ENCODE measurements at regions not wholly inside any gene's neighbourhood (a gene's known extent, or its start where the extent isn't known, plus 50 kb on each side); places are given as distances from the start of the nearest gene placed in this dataset.
"Not testable (repeated sequence)": the region's sequence is repeated elsewhere in the genome, so short reads cannot be mapped to it uniquely, and the experiment has no call there.

DNA sequence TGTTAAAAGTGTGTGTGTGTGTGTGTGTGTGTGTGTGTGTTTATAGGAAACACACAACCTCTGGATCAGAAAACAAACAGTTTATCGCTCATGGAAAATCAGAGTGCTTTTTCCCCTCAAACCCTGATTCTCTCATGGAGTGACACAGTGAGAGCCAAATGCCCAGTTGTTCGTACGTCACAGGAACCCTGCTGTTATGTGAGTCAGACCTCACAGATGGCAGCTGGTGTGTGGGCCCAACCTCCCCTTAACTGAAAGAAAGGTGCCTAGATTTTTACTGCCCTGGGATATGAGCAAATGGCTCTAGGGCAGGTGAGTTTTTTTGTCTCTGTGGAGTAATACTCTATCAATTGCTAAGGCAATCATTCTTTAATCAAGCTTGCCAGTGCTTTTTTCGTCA lies 1788.1 kb downstream of the BRINP3 start:
- DNase-seq: peak; percentile 16

DNA sequence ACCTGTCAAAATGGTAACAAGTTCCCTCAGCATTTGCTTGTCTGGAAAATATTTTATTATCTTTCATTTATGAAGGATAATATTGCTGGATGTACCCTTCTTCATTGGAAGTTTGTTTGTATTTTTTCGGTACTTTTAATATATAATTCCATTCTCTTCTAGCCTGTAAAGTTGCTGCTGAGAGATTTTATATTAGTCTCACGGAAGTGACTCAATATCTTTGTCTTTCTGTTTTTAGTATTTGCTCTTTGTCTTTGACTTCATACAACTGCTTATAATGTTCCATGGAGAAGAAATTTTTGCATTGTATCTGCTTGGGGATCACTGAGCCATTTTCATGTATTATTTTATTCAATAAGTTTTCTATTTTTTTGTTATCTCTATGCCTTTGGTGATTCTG lies 1777.5 kb downstream of the BRINP3 start:
- DNase-seq: no peak

DNA sequence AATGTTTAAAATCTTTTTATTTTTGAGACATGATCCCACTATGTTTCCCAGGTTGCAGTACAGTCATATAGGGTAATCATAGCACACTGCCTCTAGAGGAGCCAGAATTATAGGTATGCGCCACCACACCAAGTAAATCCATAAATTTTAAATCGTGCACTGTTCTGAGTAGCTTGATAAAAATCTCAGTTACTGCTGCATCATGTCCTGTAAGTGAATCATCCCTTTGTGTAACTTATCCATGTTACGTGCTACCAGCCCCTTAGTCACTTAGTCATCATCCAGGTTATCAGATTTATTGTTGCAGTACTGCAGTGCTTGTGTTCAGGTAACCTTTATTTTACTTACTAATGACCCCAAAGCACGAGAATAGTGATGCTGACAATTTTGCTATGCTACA lies 1770.9 kb downstream of the BRINP3 start:
- DNase-seq: no peak

DNA sequence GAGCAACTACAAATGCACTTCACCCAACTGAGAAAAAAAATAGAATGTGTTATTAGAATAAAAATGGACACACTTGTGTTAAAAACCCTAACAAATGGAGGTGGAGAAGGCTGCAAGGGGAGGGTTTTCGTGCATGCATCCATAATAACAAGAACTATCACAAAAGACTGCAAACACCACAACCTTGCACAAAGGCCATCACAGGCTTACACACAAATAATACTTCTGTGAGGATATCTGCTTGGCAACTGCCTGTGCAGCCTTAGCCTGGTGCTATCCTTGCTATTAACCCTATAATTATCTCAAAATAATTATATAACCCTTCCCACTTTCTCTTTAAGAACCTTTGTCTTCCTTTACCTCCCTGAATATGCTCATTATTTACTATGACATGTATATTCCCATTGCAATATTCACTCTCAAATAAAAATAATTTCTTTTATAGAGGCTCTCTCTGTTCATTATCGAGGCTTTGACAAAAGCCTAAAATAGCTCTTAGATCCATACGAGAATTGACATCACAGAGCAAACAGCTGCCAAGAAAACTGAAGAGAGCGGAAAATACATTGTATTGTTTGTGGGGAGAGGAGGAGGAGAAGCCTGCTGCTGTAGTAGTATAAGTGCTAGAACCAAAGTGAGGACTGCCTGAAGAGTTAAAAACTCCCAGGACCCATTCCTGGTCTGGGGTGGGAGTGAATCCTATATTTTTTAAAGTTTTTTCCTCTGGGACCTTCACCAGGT lies 1768.7 kb downstream of the BRINP3 start:
- DNase-seq: peak; percentile 45

DNA sequence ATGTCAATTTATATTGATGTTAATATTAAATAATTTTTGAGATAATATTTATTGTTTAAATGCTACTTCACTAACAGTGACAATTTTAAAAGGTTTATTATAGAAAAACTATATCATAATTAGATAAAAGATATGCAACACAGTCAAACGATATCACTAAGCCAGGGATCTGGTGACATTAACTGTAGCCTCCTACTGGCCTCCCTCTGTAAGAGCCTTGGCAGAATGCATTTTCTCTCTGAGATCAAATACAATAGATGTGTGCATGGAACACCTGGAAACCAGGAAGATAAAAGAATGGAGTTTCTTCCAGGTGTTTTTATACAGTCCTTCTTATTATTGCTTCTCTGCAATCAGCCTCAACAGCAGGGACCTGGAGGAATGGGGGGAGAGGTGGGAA lies 1762.1 kb downstream of the BRINP3 start:
- no peak for DNase-seq

DNA sequence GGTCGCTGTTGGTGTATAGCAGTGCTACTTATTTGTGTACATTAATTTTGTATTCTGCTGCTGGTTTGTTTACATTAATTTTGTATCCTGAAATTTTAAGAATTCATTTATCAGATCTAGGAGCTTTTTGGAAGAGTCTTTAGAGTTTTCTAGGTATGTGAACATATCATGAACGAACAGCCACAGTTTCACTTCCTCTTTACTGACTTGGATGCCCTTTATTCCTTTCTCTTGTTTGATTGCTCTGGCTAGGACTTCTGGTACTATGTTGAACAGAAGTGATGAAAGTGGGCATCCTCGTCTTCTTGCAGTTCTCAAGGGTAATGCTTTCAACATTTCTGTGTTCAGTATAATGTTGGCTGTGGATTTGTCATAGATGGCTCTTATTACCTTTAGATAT lies 1757.9 kb downstream of the BRINP3 start:
- no peak for DNase-seq

DNA sequence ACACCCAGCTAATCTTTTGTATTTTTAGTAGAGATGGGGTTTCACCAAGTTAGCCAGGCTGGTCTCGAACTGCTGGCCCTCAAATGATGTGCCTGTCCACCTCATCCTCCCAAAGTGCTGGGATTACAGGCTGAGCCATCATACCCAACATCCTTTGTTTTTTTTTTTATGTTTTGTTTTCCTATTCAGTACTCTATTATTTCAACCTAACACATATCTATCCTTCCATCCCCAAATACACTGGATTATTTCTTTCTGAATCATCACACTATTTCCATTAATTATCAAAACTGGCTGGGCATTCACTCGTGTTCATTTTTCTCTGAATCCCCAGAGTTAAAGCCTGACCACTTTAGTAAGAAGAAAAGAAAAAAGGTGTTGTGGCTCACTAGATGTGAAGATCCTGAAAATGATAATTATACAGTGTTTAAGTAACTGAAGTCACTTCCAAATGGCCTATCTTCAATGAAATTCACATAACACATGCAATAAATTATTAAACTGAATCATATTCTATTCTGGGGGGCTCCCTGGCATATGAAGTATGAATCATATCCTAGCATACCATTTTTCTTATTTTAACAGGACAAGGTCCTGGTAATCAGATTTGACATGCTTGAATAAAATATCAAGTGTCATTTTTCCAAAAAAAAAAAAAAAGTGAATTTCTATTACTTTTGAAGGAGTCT lies 1754.2 kb downstream of the BRINP3 start:
- DNase-seq: no peak

DNA sequence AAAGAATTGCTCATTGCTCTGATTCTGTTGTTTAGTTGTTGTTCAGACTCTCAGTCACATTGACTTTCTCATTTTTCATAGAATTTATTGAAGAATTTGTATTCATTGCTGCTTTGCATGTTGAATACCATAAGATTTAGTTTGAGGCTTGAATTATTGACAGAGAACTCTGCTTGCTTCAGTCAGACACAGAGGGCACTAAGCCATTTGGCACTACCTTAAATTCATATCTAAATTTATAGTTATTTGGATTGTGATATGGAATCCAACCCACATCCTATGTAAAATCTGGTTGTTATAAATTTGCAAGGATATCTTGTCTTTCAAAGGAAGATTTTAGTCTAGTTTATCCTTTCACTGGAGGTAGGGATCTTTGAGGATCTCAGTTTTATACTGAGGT lies 1748.6 kb downstream of the BRINP3 start:
- DNase-seq: no peak

DNA sequence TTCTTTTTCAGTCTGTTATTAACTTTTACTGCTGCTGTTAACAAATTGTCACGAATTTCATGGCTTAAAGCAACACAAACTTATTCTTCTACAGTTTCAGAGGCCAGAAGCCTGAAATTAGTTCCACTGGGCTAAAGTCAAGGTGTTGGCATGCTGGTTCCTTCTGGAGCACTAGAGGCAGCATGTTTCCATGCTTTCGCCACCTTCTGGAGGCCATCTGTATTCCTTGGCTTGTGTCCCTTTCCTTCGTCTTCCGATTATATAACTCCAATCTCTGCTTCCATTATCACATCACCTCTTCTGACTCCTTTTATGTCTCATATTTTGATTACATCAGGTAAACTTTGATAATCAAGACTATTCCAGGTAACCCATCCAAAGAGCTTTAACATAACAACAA lies 1742.1 kb downstream of the BRINP3 start:
- DNase-seq: no peak

DNA sequence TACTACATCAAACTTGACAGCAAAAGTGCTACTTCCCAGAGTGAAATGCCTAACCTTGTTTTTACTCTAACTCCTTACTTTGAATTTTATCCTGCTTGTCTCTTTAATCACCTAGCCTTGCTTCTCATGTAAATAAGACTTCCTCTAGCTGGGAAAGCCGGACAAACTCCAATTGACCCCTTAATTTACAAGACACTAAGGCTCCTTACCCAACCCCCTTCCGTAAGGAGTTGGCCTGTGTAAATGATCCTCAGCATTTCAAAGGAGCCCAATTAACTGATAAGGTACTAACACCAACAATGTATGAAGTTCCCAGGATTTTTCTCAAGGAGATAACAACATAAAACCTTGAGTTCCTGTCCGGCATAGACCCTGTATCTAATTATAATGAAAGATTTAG lies 1728.4 kb downstream of the BRINP3 start:
- DNase-seq: not testable (repeated sequence)

DNA sequence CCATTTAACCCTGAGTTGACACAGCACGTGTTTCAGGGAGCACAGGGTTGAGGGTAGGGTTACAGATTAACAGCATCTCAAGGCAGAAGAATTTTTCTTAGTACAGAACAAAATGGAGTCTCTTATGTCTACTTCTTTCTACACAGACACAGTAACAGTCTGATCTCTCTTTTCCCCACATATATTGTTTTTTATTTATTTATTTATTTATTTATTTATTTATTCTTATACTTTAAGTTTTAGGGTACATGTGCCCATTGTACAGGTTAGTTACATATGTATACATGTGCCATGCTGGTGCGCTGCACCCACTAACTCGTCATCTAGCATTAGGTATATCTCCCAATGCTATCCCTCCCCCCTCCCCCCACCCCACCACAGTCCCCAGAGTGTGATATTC lies 1725.6 kb downstream of the BRINP3 start:
- not testable (repeated sequence) for DNase-seq

DNA sequence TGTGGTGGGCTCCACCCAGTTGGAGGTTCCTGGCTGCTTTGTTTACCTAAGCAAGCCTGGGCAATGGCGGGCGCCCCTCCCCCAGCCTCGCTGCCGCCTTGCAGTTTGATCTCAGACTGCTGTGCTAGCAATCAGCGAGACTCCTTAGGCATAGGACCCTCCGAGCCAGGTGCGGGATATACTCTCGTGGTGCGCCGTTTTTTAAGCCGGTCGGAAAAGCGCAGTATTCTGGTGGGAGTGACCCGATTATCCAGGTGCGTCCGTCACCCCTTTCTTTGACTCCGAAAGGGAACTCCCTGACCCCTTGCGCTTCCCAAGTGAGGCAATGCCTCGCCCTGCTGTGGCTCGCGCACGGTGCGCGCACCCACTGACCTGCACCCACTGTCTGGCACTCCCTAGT lies 1719.9 kb downstream of the BRINP3 start:
- DNase-seq: not testable (repeated sequence)

DNA sequence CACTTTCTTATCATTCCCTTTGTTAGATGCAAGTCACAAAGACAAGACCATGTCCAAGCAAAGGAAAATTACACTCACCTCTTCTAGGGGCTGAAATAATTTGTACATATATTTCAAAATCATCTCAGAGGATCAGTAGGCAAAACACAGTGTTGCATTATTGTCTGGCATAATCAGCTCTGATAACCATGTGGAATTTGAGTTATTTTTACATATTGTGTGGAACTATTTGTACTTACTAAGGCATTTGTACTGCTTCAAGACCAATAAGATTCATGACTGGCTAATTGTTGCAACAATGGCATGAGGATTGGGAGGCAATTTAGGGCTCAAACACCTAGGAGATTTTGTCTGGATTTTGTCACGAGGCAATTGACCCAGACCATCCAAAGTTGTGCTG lies 1716.4 kb downstream of the BRINP3 start:
- no peak for DNase-seq

DNA sequence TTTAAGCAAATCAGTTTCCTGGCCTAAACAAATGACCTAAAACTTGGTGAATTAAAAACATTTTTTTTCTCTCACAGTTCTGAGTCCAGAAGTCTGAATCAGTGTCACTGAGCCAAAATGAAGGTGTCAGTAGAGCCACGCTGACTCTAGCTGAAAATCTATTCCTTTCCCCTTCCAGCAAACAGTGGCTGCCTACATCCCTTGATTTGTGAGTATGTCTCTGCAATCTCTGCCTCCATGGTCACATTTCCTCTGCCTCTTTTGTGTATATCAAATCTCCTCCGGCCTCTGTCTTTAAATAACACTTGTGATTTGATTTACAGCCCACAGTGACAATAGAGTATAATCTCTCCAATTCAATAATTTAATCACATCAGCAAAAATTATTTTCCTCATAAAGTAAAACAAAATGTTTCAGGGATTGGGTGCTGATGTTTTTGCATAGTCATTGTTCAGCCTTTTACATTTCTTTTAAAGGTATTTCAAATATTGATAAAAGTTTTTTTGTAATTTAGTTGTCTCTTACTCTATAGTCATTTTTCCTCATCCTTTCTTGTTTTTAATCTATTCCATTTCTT lies 1715.4 kb downstream of the BRINP3 start:
- DNase-seq: no peak

DNA sequence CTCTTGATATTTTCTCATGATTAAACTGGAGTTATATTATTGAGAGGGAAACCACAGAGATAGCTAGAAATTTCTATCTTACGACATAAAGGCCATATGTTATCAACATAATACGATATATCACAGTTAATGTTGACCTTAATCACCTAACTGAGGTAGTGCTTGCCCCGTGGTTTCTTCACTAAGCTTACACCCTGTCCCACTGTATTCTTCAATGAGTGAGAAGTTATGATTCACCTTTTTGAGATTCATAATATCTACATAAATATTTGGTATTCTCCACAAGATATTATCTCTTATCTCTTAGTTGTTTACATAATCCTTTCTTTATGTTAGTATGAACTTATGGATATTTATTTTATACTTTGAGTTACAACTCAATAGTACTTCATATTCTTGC lies 1714.1 kb downstream of the BRINP3 start:
- no peak for DNase-seq

DNA sequence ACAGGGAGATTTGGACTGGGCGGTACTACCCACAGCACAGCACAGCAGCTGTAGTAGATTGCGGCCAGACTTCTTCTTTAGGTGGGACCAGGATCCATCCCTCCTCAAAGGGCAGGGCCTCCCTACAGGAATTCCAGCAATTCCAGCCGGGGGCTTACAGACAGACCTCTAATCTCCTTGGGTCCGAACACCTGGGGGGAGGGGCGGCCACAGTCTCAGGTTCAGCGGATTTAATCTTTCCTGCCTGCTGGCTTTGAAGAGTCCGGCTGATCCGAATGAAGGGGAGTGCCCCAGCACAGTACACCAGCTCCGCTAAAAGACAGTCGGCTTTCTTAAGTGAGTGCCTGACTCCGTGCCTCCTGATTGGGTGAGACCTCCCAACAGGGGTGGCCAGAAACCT lies 1708.5 kb downstream of the BRINP3 start:
- no peak for DNase-seq

DNA sequence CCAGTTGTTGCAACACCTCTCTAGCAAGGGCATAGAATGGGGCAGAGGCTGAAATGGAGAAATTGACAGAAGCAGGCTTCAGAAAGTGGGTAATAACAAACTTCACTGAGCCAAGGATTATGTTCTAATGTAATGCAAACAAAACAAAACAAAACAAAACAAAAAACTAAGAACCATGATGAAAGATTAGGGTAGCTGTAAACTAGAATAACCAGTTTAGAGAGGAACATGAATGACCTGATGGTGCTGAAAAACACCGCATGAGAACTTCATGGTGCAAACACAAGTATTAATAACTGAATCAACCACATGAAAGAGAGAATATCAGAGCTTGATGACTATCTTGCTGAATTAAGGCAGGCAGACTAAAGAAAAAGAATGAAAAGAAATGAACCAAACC lies 1707.7 kb downstream of the BRINP3 start:
- no peak for DNase-seq

DNA sequence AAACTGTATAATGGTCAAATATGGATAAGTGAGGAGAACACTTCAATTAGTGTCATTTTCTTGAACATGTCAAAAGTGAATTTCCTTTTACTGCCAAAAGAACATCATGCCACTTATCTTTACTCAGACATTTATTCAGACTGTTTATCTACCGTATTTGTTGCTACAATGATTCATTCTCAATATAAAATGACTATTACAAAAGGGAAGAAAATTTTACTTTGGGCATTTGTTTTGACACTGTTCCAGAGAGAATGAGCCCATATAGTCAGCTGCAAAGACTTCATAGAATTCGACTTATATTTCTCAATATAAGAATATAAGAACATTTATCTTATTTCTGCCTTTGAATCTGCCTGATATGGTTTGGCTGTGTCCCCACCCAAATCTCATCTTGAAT lies 1699.1 kb downstream of the BRINP3 start:
- no peak for DNase-seq

DNA sequence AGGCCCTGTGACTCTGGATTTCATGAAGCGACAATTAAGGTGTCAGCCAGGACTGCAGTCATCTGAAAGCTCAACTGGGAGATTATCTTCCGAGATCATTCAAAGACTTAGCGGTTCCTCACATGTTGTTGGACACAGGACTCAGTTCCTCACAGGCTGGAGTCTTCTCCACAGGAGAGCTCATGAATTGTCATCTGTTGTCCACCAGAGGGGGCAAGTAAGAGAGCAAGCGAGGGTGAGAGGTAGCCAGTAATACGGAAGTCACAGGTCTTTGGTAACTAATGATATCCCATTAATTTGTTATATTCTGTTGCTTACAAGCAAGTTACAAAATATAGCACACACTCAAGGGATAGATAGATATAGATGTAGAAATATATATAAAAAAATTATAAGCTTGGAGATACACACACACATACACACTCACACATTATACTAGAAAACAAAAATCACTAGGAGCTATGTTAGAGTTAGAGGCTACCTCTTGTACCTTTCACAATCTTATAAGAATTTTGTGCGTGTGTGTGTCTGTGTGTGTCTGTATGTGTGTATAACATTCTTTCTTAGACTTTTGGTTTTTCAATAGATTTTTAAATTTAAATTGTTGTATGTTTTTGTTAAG lies 1695.3 kb downstream of the BRINP3 start:
- DNase-seq: peak; percentile 58

DNA sequence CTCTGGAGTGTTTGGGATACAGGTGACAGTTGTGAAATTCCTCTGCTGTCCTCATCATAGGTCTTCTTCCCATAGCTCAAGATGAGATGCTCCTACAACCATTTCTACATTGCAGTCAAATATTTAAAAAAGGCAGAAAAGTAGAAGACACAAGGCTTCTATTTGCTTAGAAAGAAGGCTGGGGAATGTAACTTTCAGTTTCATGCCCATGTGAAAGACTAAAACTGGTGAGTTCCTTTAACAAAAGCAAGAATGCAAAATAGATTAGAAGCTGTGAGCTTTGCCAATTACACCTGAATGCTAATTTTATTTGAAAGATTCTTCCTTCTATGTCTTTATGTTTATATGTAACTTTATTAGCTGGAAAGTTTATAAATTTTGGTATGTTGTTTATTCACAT lies 1682.7 kb downstream of the BRINP3 start:
- DNase-seq: no peak

DNA sequence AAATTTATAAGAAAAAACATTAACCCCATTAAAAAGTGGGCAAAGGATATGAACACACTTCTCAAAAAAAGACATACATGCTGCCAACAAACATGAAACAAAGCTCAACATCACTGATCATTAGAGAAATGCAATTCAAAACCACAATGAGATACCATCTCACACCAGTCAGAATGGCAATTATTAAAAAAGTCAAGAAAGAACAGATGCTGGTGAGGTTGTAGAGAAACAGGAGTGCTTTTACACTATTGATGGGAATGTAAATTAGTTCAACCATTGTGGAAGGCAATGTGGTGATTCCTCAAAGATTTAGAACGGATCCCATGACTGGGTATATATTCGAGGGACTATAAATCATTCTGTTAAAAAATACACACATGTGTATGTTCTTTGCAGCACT lies 1665.5 kb downstream of the BRINP3 start:
- DNase-seq: not testable (repeated sequence)

DNA sequence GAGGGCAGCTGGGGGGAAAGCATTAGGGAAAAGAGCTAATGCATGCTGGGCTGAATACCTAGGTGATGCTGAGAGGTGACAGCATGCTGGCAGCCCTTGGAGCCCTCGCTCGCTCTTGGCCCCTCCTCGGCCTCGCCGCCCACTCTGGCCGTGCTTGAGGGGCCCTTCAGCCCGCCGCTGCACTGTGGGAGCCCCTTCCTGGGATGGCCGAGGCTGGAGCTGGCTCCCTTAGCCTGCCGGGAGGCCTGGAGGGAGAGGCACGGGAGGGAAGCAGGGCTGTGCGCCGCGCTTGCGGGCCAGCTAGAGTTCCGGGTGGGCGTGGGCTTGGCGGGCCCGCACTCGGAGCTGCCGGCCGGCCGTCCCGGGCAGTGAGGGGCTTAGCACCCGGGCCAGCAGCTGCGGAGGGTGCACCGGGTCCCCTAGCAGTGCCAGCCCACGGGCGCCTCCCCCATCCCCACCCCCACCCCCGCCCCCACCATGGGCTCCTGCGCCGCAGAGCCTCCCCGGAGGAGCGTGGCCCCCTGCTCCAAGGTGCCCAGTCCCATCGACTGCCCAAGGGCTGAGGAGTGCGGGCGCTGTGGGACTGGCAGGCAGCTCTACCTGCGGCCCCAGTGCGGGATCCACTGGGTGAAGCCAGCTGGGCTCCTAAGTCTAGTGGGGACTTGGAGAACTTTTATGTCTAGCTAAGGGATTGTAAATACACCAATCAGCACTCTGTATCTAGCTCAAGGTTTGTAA lies 1664.7 kb downstream of the BRINP3 start:
- not testable (repeated sequence) for DNase-seq

DNA sequence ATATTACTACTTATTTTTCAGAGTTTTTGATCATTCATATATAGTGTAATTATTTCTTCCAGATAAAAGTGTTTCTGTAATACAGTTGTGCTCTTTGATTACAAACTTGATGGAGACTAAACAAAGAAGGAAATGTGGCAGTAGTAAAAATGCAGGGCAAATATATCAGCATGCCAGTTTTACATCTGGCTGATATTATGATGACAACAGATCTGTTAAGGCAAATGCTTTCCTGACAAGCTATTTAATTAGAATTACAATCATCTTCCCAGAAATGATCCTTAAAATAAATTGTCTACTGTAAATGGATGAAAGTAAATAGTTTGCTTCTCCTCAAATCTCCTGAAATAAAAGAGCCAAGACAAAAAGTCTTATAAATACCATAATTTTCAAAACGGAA lies 1659.8 kb downstream of the BRINP3 start:
- no peak for DNase-seq

All from NCI-H1436 (cell line).